ENCODE measurements at regions not wholly inside any gene's neighbourhood (a gene's known extent, or its start where the extent isn't known, plus 50 kb on each side); places are given as distances from the start of the nearest gene placed in this dataset.

GRCh38 chr18:8951491-8951890 lies 151.0 kb upstream of the NDUFV2 start:
- TF ChIP-seq CTCF (IDR thresholded peaks at IDR 0.05) (no peak), SIN3A (IDR thresholded peaks at IDR 0.05; ENCODE audit: borderline replicate concordance, insufficient read depth, low read depth, low read length) (no peak), POLR2AphosphoS5 (IDR thresholded peaks at IDR 0.05; ENCODE audit: low read depth, low read length) (no peak), REST (IDR thresholded peaks at IDR 0.05; ENCODE audit: insufficient read depth in 1 of 2, low read depth in 2 of 2, low read length in 1 of 2) (no peak), TCF7L2 (IDR thresholded peaks at IDR 0.05; ENCODE audit: low read depth, low read length) (no peak)

All from Panc1 (cell line).